OCI-LY1 (cell line): ENCODE measurements at regions not wholly inside any gene's neighbourhood (a gene's known extent, or its start where the extent isn't known, plus 50 kb on each side); places are given as distances from the start of the nearest gene placed in this dataset.

Source experiments
- H2AFZ ChIP-seq: fragments of 200-600 bp; sonication (generic), shearing (Covaris generic); 2 replicates; pipeline ENCODE4 v1.6.0; 2014; ENCODE audit warnings: antibody characterized with exemption, mild to moderate bottlenecking, low read length
- H3F3A ChIP-seq: fragments of 200-600 bp; sonication (generic), shearing (Covaris generic); 2 replicates; pipeline ENCODE4 v1.6.0; 2014; ENCODE audit warnings: mild to moderate bottlenecking, antibody characterized with exemption, low read length, moderate library complexity; ENCODE audit not compliant: insufficient read depth
- H3K27ac ChIP-seq: fragments of 200-600 bp; sonication (generic); 2 replicates; pipeline ENCODE4 v1.5.1; 2014; ENCODE audit warnings: low read length, mixed run types, mild to moderate bottlenecking, low read depth; ENCODE audit not compliant: poor library complexity, severe bottlenecking
- H3K27me3 ChIP-seq: fragments of 200-600 bp; sonication (generic); 2 replicates; pipeline ENCODE4 v1.6.0; 2014; ENCODE audit warnings: antibody characterized with exemption, mild to moderate bottlenecking, low read length, moderate library complexity; ENCODE audit not compliant: insufficient read depth
- H3K36me3 ChIP-seq: fragments of 200-600 bp; sonication (generic); 2 replicates; pipeline ENCODE4 v1.6.1; 2014; ENCODE audit warnings: mild to moderate bottlenecking, antibody characterized with exemption, low read length, moderate library complexity, mixed read lengths; ENCODE audit not compliant: insufficient read depth
- H3K4me1 ChIP-seq: fragments of 200-600 bp; sonication (generic); 2 replicates; pipeline ENCODE4 v1.5.1; 2014; ENCODE audit warnings: mild to moderate bottlenecking, low read length, moderate library complexity; ENCODE audit not compliant: insufficient read depth, severe bottlenecking
- H3K4me2 ChIP-seq: fragments of 200-600 bp; sonication (generic), shearing (Covaris generic); 2 replicates; pipeline ENCODE4 v1.6.1; 2014; ENCODE audit warnings: low read length
- H3K4me3 ChIP-seq: fragments of 200-600 bp; sonication (generic); 2 replicates; pipeline ENCODE4 v1.5.1; 2014; ENCODE audit warnings: low read length, low read depth, mild to moderate bottlenecking, mixed read lengths; ENCODE audit not compliant: poor library complexity, severe bottlenecking
- H3K79me2 ChIP-seq: fragments of 200-600 bp; shearing (Covaris generic); 2 replicates; pipeline ENCODE4 v1.6.1; 2016; ENCODE audit warnings: mixed run types, low read length, mixed read lengths; ENCODE audit not compliant: insufficient read depth
- H3K9ac ChIP-seq: fragments of 200-600 bp; sonication (generic), shearing (Covaris generic); 2 replicates; pipeline ENCODE4 v1.6.1; 2014; ENCODE audit warnings: mild to moderate bottlenecking, low read length, mixed read lengths
- H3K9me2 ChIP-seq: fragments of 200-600 bp; sonication (generic), shearing (Covaris generic); 2 replicates; pipeline ENCODE4 v1.6.1; 2014; ENCODE audit warnings: low read depth, mild to moderate bottlenecking, low read length, mixed read lengths
- H3K9me3 ChIP-seq: fragments of 200-600 bp; shearing (Covaris generic); 2 replicates; pipeline ENCODE4 v1.6.1; 2014; ENCODE audit warnings: low read length, mixed read lengths
- H4K20me1 ChIP-seq: fragments of 200-600 bp; sonication (generic), shearing (Covaris generic); 2 replicates; pipeline ENCODE4 v1.6.0; 2016; ENCODE audit warnings: mild to moderate bottlenecking, low read length; ENCODE audit not compliant: insufficient read depth
- CTCF ChIP-seq: fragments of 200-600 bp; sonication (generic), shearing (Covaris generic); IDR thresholded peaks from 2 replicates; pipeline ENCODE4 v1.5.1; 2017; ENCODE audit warnings: mild to moderate bottlenecking, antibody characterized with exemption, low read length, moderate library complexity, mixed read lengths
- EZH2 ChIP-seq: fragments of 200-600 bp; sonication (generic), shearing (Covaris generic); IDR thresholded peaks from 2 replicates; pipeline ENCODE4 v1.8.0; 2017; ENCODE audit warnings: borderline replicate concordance, mixed run types, mild to moderate bottlenecking, antibody characterized with exemption, low read length, moderate library complexity, mixed read lengths

GRCh38 chr12:88952562-88952942 is 372.3 kb upstream of the KITLG start:
- Histone ChIP-seq H2AFZ (no peak overlapping the region), H3F3A (no peaks in the 10 kb centered on the region), H3K36me3 (no peaks in the 10 kb centered on the region), H3K4me1 (no peaks in the 10 kb centered on the region), H3K4me2 (no peak overlapping the region), H3K4me3 (no peak overlapping the region), H3K9ac (no peak overlapping the region), H3K79me2 (no peaks in the 10 kb centered on the region), H4K20me1 (no peaks in the 10 kb centered on the region), H3K9me3 (no peaks in the 10 kb centered on the region), H3K27ac (no peak overlapping the region), H3K9me2 (no peaks in the 10 kb centered on the region), H3K27me3 (no peaks in the 10 kb centered on the region)
- TF ChIP-seq CTCF (no peak), EZH2 (no peak)

- Histone ChIP-seq H3K9me2 (no peaks in the 10 kb centered on the region), H3K4me1 (no peaks in the 10 kb centered on the region), H3K27me3 (no peaks in the 10 kb centered on the region), H3F3A (no peaks in the 10 kb centered on the region), H3K9me3 (no peaks in the 10 kb centered on the region), H3K36me3 (no peaks in the 10 kb centered on the region), H3K79me2 (no peaks in the 10 kb centered on the region), H4K20me1 (no peaks in the 10 kb centered on the region), H3K4me2 (no peak overlapping the region), H3K4me3 (no peak overlapping the region), H3K27ac (no peak overlapping the region), H2AFZ (no peak overlapping the region), H3K9ac (no peak overlapping the region)
- no peak for TF ChIP-seq EZH2
- no peak for TF ChIP-seq CTCF
Measured at GRCh38 chr12:88951860-88952561, 371.7 kb upstream of the KITLG start.

- Histone ChIP-seq H3K27me3 (no peaks in the 10 kb centered on the region), H3K9me2 (no peaks in the 10 kb centered on the region), H3K9ac (no peak overlapping the region), H3K79me2 (no peaks in the 10 kb centered on the region), H3K4me3 (no peak overlapping the region), H3F3A (no peaks in the 10 kb centered on the region), H3K27ac (no peak overlapping the region), H3K4me2 (no peak overlapping the region), H4K20me1 (no peaks in the 10 kb centered on the region), H3K9me3 (no peaks in the 10 kb centered on the region), H2AFZ (no peak overlapping the region), H3K36me3 (no peaks in the 10 kb centered on the region), H3K4me1 (no peaks in the 10 kb centered on the region)
- TF ChIP-seq CTCF (no peak), EZH2 (no peak)
Measured at GRCh38 chr12:88951177-88951576, 370.9 kb upstream of the KITLG start.
